Kidney (tissue), 13 donors: ENCODE measurements at regions not wholly inside any gene's neighbourhood (a gene's known extent, or its start where the extent isn't known, plus 50 kb on each side); places are given as distances from the start of the nearest gene placed in this dataset.

Source experiments
- DNase-seq, 5 donors: peaks; one replicate each; pipeline ENCODE4 v3.0.0-alpha.2; 2013 to 2020
- FAIRE-seq: peaks from 2 replicates; lab custom pipeline; 2012; peaks lifted over from hg19 to GRCh38; lab: Jason Lieb, UNC
- H3K27ac ChIP-seq, 2 donors: one replicate each; pipeline ENCODE4 v1.7.0; 2013; ENCODE audit warnings: low read depth in 2 of 2, low read length in 2 of 2, inconsistent platforms in 1 of 2
- H3K27me3 ChIP-seq: one replicate; pipeline ENCODE4 v1.7.1; 2013; ENCODE audit warnings: low read length, inconsistent platforms; ENCODE audit not compliant: control insufficient read depth, insufficient read depth
- H3K36me3 ChIP-seq, 3 donors: one replicate each; pipeline versions ENCODE4 v1.7.0 to v1.7.1; 2013; ENCODE audit warnings: low read length in 3 of 3, control low read depth in 1 of 3, inconsistent platforms in 1 of 3; ENCODE audit not compliant: insufficient read depth in 3 of 3, control insufficient read depth in 2 of 3
- H3K4me1 ChIP-seq, 3 donors: one replicate each; pipeline versions ENCODE4 v1.7.0 to v1.7.1; 2013; ENCODE audit warnings: low read length in 3 of 3, inconsistent platforms in 1 of 3, low read depth in 1 of 3; ENCODE audit not compliant: control insufficient read depth in 2 of 3, insufficient read depth in 2 of 3
- H3K4me3 ChIP-seq, 3 donors: one replicate each; pipeline versions ENCODE4 v1.7.0 to v1.8.1; 2013; ENCODE audit warnings: low read length in 3 of 3, control low read depth in 1 of 3, inconsistent platforms in 1 of 3
- H3K9ac ChIP-seq, 3 donors: one replicate each; pipeline versions ENCODE4 v1.7.0 to v1.7.1; 2013; ENCODE audit warnings: low read length in 3 of 3, control low read depth in 1 of 3, inconsistent platforms in 1 of 3
- H3K9me3 ChIP-seq, 3 donors: one replicate each; pipeline versions ENCODE4 v1.7.0 to v1.7.1; 2013; ENCODE audit warnings: low read length in 3 of 3, control low read depth in 1 of 3, inconsistent platforms in 1 of 3; ENCODE audit not compliant: control insufficient read depth in 2 of 3, insufficient read depth in 1 of 3
- intact Hi-C: fragments of 100-400 bp; cut with DNase I; formaldehyde crosslinking; loops from one replicate; pipeline ENCODE4 v1.11.1; 2022
- TF ChIP-seq, protein P1 (sequence below): IDR thresholded peaks from 3 replicates; pipeline ENCODE4 v1.5.1; 2012; ENCODE audit warnings: mild to moderate bottlenecking, moderate library complexity, borderline replicate concordance; ENCODE audit not compliant: insufficient read depth; ENCODE audit errors: extremely low read depth
- donor health status: control.
- donor health status: control.
- donor health status: control.
- donor health status: control.
- donor health status: control.
- donor health status: DM: yes; HTN: yes; CAD: no.
- donor health status: Normal renal cell carcinoma (clear cell type).

GRCh38 chr3:110174908-110175307 is 837.6 kb upstream of the DPPA4 start:
- Histone ChIP-seq H3K9ac (no peak overlapping the region), H3K27me3 (no peaks in the 10 kb centered on the region), H3K27ac (no peak overlapping the region), H3K4me1 (no peaks in the 10 kb centered on the region), H3K4me3 (no peak overlapping the region), H3K9me3 (no peaks in the 10 kb centered on the region), H3K36me3 (no peaks in the 10 kb centered on the region)
- intact Hi-C loops: no loop called here
- DNase-seq (no peak), FAIRE-seq (no peak)
- TF ChIP-seq, protein P1, sequence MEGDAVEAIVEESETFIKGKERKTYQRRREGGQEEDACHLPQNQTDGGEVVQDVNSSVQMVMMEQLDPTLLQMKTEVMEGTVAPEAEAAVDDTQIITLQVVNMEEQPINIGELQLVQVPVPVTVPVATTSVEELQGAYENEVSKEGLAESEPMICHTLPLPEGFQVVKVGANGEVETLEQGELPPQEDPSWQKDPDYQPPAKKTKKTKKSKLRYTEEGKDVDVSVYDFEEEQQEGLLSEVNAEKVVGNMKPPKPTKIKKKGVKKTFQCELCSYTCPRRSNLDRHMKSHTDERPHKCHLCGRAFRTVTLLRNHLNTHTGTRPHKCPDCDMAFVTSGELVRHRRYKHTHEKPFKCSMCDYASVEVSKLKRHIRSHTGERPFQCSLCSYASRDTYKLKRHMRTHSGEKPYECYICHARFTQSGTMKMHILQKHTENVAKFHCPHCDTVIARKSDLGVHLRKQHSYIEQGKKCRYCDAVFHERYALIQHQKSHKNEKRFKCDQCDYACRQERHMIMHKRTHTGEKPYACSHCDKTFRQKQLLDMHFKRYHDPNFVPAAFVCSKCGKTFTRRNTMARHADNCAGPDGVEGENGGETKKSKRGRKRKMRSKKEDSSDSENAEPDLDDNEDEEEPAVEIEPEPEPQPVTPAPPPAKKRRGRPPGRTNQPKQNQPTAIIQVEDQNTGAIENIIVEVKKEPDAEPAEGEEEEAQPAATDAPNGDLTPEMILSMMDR: no peak

- no peak overlapping the region for H3K9ac ChIP-seq
These were observed 841.6 kb upstream of the DPPA4 start for GRCh38 chr3:110178965-110179364.

GRCh38 chr3:110180733-110181132 is 843.4 kb upstream of the DPPA4 start:
- no peak overlapping the region for H3K27ac ChIP-seq
- H3K9me3 ChIP-seq: no peaks in the 10 kb centered on the region
- no peak overlapping the region for H3K9ac ChIP-seq
- no peak overlapping the region for H3K4me3 ChIP-seq
- no peaks in the 10 kb centered on the region for H3K36me3 ChIP-seq
- TF ChIP-seq, protein P1: no peak
- intact Hi-C loops: no loop called here
- FAIRE-seq: no peak
- DNase-seq: peak in 2 of 5 donors; percentile 15 to 34
- no peaks in the 10 kb centered on the region for H3K27me3 ChIP-seq
- H3K4me1 ChIP-seq: no peaks in the 10 kb centered on the region

More at GRCh38 chr3:110178965-110179364, 841.6 kb upstream of the DPPA4 start:
- Histone ChIP-seq H3K36me3 (no peaks in the 10 kb centered on the region), H3K4me3 (no peak overlapping the region), H3K9me3 (no peaks in the 10 kb centered on the region), H3K27me3 (no peaks in the 10 kb centered on the region), H3K4me1 (no peaks in the 10 kb centered on the region), H3K27ac (no peak overlapping the region)
- DNase-seq: no peak
- intact Hi-C loops: no loop called here
- TF ChIP-seq, protein P1: no peak
- FAIRE-seq: no peak

DNA sequence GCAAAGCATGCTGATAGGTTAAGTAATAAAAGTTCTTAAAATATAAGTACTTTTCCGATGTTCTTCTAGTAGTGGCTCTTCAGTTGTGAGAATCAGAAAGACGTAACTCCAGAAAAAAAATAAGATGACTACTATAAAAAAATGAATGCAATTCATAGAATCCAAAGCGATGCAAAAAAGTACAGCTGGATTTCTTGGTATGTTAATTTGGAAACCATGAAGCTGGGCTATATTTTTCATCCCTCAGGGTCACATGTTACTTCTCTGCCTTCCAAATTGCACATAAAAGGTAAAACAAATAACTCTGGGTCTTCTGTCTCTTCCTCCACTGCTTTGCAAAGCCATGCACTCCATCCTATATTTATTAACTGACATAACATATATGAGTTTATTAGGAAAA is 843.9 kb upstream of the DPPA4 start:
- TF ChIP-seq, protein P1: no peak
- Histone ChIP-seq H3K27ac (no peak overlapping the region), H3K4me3 (no peak overlapping the region), H3K9me3 (no peaks in the 10 kb centered on the region), H3K36me3 (no peaks in the 10 kb centered on the region), H3K4me1 (no peaks in the 10 kb centered on the region), H3K27me3 (no peaks in the 10 kb centered on the region), H3K9ac (no peak overlapping the region)
- no peak for DNase-seq
- no peak for FAIRE-seq
- intact Hi-C loops: no loop called here
